OCI-LY1 (cell line): ENCODE measurements at regions not wholly inside any gene's neighbourhood (a gene's known extent, or its start where the extent isn't known, plus 50 kb on each side); places are given as distances from the start of the nearest gene placed in this dataset.

ENCODE experiments used
- H2AFZ ChIP-seq: fragments of 200-600 bp; sonication (generic), shearing (Covaris generic); 2 replicates; pipeline ENCODE4 v1.6.0; 2014; ENCODE audit warnings: antibody characterized with exemption, mild to moderate bottlenecking, low read length
- H3F3A ChIP-seq: fragments of 200-600 bp; sonication (generic), shearing (Covaris generic); 2 replicates; pipeline ENCODE4 v1.6.0; 2014; ENCODE audit warnings: mild to moderate bottlenecking, antibody characterized with exemption, low read length, moderate library complexity; ENCODE audit not compliant: insufficient read depth
- H3K27ac ChIP-seq: fragments of 200-600 bp; sonication (generic); 2 replicates; pipeline ENCODE4 v1.5.1; 2014; ENCODE audit warnings: low read length, mixed run types, mild to moderate bottlenecking, low read depth; ENCODE audit not compliant: poor library complexity, severe bottlenecking
- H3K27me3 ChIP-seq: fragments of 200-600 bp; sonication (generic); 2 replicates; pipeline ENCODE4 v1.6.0; 2014; ENCODE audit warnings: antibody characterized with exemption, mild to moderate bottlenecking, low read length, moderate library complexity; ENCODE audit not compliant: insufficient read depth
- H3K36me3 ChIP-seq: fragments of 200-600 bp; sonication (generic); 2 replicates; pipeline ENCODE4 v1.6.1; 2014; ENCODE audit warnings: mild to moderate bottlenecking, antibody characterized with exemption, low read length, moderate library complexity, mixed read lengths; ENCODE audit not compliant: insufficient read depth
- H3K4me1 ChIP-seq: fragments of 200-600 bp; sonication (generic); 2 replicates; pipeline ENCODE4 v1.5.1; 2014; ENCODE audit warnings: mild to moderate bottlenecking, low read length, moderate library complexity; ENCODE audit not compliant: insufficient read depth, severe bottlenecking
- H3K4me2 ChIP-seq: fragments of 200-600 bp; sonication (generic), shearing (Covaris generic); 2 replicates; pipeline ENCODE4 v1.6.1; 2014; ENCODE audit warnings: low read length
- H3K4me3 ChIP-seq: fragments of 200-600 bp; sonication (generic); 2 replicates; pipeline ENCODE4 v1.5.1; 2014; ENCODE audit warnings: low read length, low read depth, mild to moderate bottlenecking, mixed read lengths; ENCODE audit not compliant: poor library complexity, severe bottlenecking
- H3K79me2 ChIP-seq: fragments of 200-600 bp; shearing (Covaris generic); 2 replicates; pipeline ENCODE4 v1.6.1; 2016; ENCODE audit warnings: mixed run types, low read length, mixed read lengths; ENCODE audit not compliant: insufficient read depth
- H3K9ac ChIP-seq: fragments of 200-600 bp; sonication (generic), shearing (Covaris generic); 2 replicates; pipeline ENCODE4 v1.6.1; 2014; ENCODE audit warnings: mild to moderate bottlenecking, low read length, mixed read lengths
- H3K9me2 ChIP-seq: fragments of 200-600 bp; sonication (generic), shearing (Covaris generic); 2 replicates; pipeline ENCODE4 v1.6.1; 2014; ENCODE audit warnings: low read depth, mild to moderate bottlenecking, low read length, mixed read lengths
- H3K9me3 ChIP-seq: fragments of 200-600 bp; shearing (Covaris generic); 2 replicates; pipeline ENCODE4 v1.6.1; 2014; ENCODE audit warnings: low read length, mixed read lengths
- H4K20me1 ChIP-seq: fragments of 200-600 bp; sonication (generic), shearing (Covaris generic); 2 replicates; pipeline ENCODE4 v1.6.0; 2016; ENCODE audit warnings: mild to moderate bottlenecking, low read length; ENCODE audit not compliant: insufficient read depth
- EZH2 ChIP-seq: fragments of 200-600 bp; sonication (generic), shearing (Covaris generic); IDR thresholded peaks from 2 replicates; pipeline ENCODE4 v1.8.0; 2017; ENCODE audit warnings: borderline replicate concordance, mixed run types, mild to moderate bottlenecking, antibody characterized with exemption, low read length, moderate library complexity, mixed read lengths
- TF ChIP-seq, protein P1 (sequence below): fragments of 200-600 bp; sonication (generic), shearing (Covaris generic); IDR thresholded peaks from 2 replicates; pipeline ENCODE4 v1.5.1; 2017; ENCODE audit warnings: mild to moderate bottlenecking, antibody characterized with exemption, low read length, moderate library complexity, mixed read lengths

DNA sequence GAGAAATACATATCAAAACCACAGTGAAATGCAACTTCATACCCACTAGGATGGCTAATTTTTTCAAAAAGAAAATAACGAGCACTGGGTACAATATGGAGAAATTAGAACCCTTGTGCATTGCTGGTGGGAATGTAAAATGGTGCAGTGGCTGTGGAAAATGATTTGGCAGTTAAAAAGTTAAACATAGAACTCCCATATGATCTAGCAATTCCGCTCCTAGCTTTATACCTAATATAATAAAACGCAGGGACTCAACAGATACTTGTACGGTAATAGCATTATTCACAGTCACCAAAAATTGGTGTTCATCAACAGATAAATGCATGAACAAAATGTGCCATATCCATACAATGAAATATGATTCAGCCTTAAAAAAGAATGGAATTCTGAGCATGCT, 58.8 kb upstream of the PLPP4 start:
- no peaks in the 10 kb centered on the region for H3K36me3 ChIP-seq
- H3K27me3 ChIP-seq, result no peaks in the 10 kb centered on the region
- H4K20me1 ChIP-seq, result no peaks in the 10 kb centered on the region
- no peaks in the 10 kb centered on the region for H3F3A ChIP-seq
- H3K9me2 ChIP-seq, result no peaks in the 10 kb centered on the region
- no peak overlapping the region for H3K4me3 ChIP-seq
- no peak overlapping the region for H2AFZ ChIP-seq
- H3K4me1 ChIP-seq, result no peaks in the 10 kb centered on the region
- H3K9ac ChIP-seq, result no peak overlapping the region
- TF ChIP-seq EZH2, result no peak
- TF ChIP-seq, protein P1, sequence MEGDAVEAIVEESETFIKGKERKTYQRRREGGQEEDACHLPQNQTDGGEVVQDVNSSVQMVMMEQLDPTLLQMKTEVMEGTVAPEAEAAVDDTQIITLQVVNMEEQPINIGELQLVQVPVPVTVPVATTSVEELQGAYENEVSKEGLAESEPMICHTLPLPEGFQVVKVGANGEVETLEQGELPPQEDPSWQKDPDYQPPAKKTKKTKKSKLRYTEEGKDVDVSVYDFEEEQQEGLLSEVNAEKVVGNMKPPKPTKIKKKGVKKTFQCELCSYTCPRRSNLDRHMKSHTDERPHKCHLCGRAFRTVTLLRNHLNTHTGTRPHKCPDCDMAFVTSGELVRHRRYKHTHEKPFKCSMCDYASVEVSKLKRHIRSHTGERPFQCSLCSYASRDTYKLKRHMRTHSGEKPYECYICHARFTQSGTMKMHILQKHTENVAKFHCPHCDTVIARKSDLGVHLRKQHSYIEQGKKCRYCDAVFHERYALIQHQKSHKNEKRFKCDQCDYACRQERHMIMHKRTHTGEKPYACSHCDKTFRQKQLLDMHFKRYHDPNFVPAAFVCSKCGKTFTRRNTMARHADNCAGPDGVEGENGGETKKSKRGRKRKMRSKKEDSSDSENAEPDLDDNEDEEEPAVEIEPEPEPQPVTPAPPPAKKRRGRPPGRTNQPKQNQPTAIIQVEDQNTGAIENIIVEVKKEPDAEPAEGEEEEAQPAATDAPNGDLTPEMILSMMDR, result no peak
- no peak overlapping the region for H3K27ac ChIP-seq
- H3K9me3 ChIP-seq, result no peaks in the 10 kb centered on the region
- no peak overlapping the region for H3K4me2 ChIP-seq
- H3K79me2 ChIP-seq, result no peaks in the 10 kb centered on the region

DNA sequence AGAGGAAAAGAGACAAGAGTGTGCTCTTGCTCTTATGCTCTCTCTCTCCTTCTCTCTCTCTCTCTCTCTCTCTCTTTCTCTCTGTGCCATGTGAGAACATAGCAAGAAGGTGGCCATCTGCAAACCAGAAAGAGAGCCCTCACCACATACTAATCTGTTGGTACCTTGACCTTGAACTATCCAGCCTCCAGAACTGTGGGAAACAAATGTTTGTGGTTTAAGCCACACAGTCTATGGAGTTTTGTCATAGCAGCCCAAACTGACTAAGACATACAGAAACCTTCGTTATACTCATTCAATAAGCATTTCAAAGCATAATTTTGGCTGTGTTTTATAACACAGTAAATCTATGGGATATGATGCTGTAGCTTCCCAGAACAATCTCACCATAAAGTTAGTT, 56.4 kb upstream of the PLPP4 start:
- Histone ChIP-seq H2AFZ (no peak overlapping the region), H3F3A (no peaks in the 10 kb centered on the region)

DNA sequence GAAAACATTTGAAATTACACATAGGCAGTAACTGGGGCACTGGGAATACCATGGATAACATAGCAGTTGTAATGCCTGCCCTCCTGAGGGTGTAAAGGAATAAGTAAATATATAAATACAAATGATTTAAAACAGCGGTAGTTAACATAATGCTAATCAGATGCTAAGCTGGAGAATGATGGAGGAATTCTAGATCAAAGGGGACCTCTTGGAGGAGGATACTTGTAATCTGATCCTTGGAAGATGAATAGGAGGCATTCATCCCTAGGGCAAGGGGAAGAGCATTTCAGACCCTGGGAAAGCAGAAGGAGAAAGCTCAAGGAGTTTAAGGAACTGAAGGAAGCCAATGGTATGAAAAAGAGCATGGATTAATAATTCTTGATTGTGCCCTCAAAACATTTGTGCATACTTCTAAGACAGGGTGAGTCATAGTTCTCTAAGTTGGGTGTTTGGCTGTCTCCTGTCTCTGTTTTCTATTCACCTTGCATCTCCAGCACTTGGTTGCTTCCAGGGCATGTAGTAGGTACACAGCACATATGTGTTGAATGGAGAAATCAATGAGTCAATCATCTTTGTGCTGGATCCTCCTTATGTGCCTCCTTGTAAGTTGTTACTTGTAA, 54.8 kb upstream of the PLPP4 start:
- Histone ChIP-seq H3K27me3 (no peaks in the 10 kb centered on the region), H3F3A (no peaks in the 10 kb centered on the region), H3K36me3 (no peaks in the 10 kb centered on the region), H3K9me3 (no peaks in the 10 kb centered on the region), H3K9ac (no peak overlapping the region), H2AFZ (no peak overlapping the region), H3K4me2 (no peak overlapping the region), H3K9me2 (no peaks in the 10 kb centered on the region), H3K79me2 (no peaks in the 10 kb centered on the region), H4K20me1 (no peaks in the 10 kb centered on the region), H3K27ac (no peak overlapping the region), H3K4me3 (no peak overlapping the region), H3K4me1 (no peaks in the 10 kb centered on the region)
- TF ChIP-seq, protein P1, result no peak
- TF ChIP-seq EZH2, result no peak

More for the DNA sequence above, 56.4 kb upstream of the PLPP4 start:
- Histone ChIP-seq H3K79me2 (no peaks in the 10 kb centered on the region), H3K9me2 (no peaks in the 10 kb centered on the region), H4K20me1 (no peaks in the 10 kb centered on the region), H3K27me3 (no peaks in the 10 kb centered on the region), H3K4me1 (no peaks in the 10 kb centered on the region), H3K9ac (no peak overlapping the region), H3K36me3 (no peaks in the 10 kb centered on the region), H3K4me3 (no peak overlapping the region), H3K4me2 (no peak overlapping the region), H3K9me3 (no peaks in the 10 kb centered on the region), H3K27ac (no peak overlapping the region)
- TF ChIP-seq, protein P1, result no peak
- TF ChIP-seq EZH2, result no peak
